IMR-90 (cell line): ENCODE measurements at regions not wholly inside any gene's neighbourhood (a gene's known extent, or its start where the extent isn't known, plus 50 kb on each side); places are given as distances from the start of the nearest gene placed in this dataset.

Experiments used
- ATAC-seq: fragments of 200-7000 bp; cut with Tn5 transposase; 2 replicates; pipeline ENCODE4 v1.9.1; 2020; ENCODE audit warnings: low read depth, mild to moderate bottlenecking, moderate library complexity
- BruUV-seq: library from RNA; stranded (reverse); fragments of 400-500 nt; replicated peaks from 2 replicates; lab custom pipeline; 2021; lab: Mats Ljungman, UMichigan
- CTCF ChIA-PET: fragments of 300-600 bp; formaldehyde crosslinking; extraction: SDS; loops from one replicate; lab custom pipeline; 2021; ENCODE audit warnings: antibody characterized with exemption; lab: Yijun Ruan, JAX
- POLR2A ChIA-PET: fragments of 300-600 bp; sonication (Branson Sonifier 250); formaldehyde crosslinking; loops from one replicate; lab custom pipeline; 2022; ENCODE audit warnings: antibody characterized with exemption; ENCODE audit not compliant: unreplicated experiment; lab: Charles Lee
- DNase-seq: peaks from one replicate; pipeline ENCODE4 v3.0.0; 2013
- H2AFZ ChIP-seq: replicated peaks from 2 replicates; pipeline ENCODE3; 2013; ENCODE audit warnings: low read length, mild to moderate bottlenecking; ENCODE audit not compliant: poor library complexity
- H2AK5ac ChIP-seq: 2 replicates; pipeline ENCODE4 v1.6.1; 2013; ENCODE audit warnings: low read depth, low read length, inconsistent platforms
- H2AK9ac ChIP-seq: replicated peaks from 2 replicates; pipeline ENCODE3; 2013; ENCODE audit warnings: mild to moderate bottlenecking, low read depth, low read length, moderate library complexity; ENCODE audit not compliant: poor library complexity
- H2BK120ac ChIP-seq: 2 replicates; pipeline ENCODE4 v1.6.1; 2013; ENCODE audit warnings: low read depth, low read length, inconsistent platforms
- H2BK15ac ChIP-seq: 3 replicates; pipeline ENCODE4 v1.6.1; 2013; ENCODE audit warnings: low read depth, low read length, inconsistent platforms
- H2BK20ac ChIP-seq: 2 replicates; pipeline ENCODE4 v1.6.1; 2013; ENCODE audit warnings: low read depth, mild to moderate bottlenecking, inconsistent platforms, low read length, moderate library complexity
- H2BK5ac ChIP-seq: 2 replicates; pipeline ENCODE4 v1.6.1; 2013; ENCODE audit warnings: mild to moderate bottlenecking, low read depth, low read length, inconsistent platforms; ENCODE audit not compliant: poor library complexity, severe bottlenecking
- H3K14ac ChIP-seq: replicated peaks from 2 replicates; pipeline ENCODE4 v1.6.1; 2013; ENCODE audit warnings: low read depth, low read length, inconsistent platforms
- H3K18ac ChIP-seq: 2 replicates; pipeline ENCODE4 v1.6.1; 2013; ENCODE audit warnings: low read depth, low read length, control low read depth
- H3K23ac ChIP-seq: 2 replicates; pipeline ENCODE4 v1.6.1; 2013; ENCODE audit warnings: low read depth, low read length, inconsistent platforms
- H3K27ac ChIP-seq: 2 replicates; pipeline ENCODE4 v1.5.1; 2013; ENCODE audit warnings: mild to moderate bottlenecking, control low read depth, low read length; ENCODE audit not compliant: insufficient read depth
- H3K27me3 ChIP-seq: 2 replicates; pipeline ENCODE4 v1.6.1; 2013; ENCODE audit warnings: low read length; ENCODE audit not compliant: control insufficient read depth, insufficient read depth
- H3K36me3 ChIP-seq: 2 replicates; pipeline ENCODE4 v1.6.1; 2013; ENCODE audit warnings: low read length, mixed read lengths; ENCODE audit not compliant: control insufficient read depth, insufficient read depth
- H3K4ac ChIP-seq: 2 replicates; pipeline ENCODE4 v1.6.1; 2013; ENCODE audit warnings: low read depth, low read length, inconsistent platforms
- H3K4me1 ChIP-seq: 2 replicates; pipeline ENCODE4 v1.6.1; 2013; ENCODE audit warnings: low read length, mixed read lengths; ENCODE audit not compliant: control insufficient read depth, insufficient read depth
- H3K4me2 ChIP-seq: 2 replicates; pipeline ENCODE4 v1.6.1; 2013; ENCODE audit warnings: low read depth, mild to moderate bottlenecking, control low read depth, low read length, moderate library complexity
- H3K4me3 ChIP-seq: 2 replicates; pipeline ENCODE4 v1.5.1; 2013; ENCODE audit warnings: low read depth, mild to moderate bottlenecking, control low read depth, low read length, moderate library complexity; ENCODE audit not compliant: insufficient read depth
- H3K56ac ChIP-seq: 2 replicates; pipeline ENCODE4 v1.6.1; 2013; ENCODE audit warnings: low read length, inconsistent platforms; ENCODE audit not compliant: insufficient read depth; ENCODE audit errors: extremely low read depth
- H3K79me1 ChIP-seq, 2 experiments: 2 replicates each; pipeline ENCODE4 v1.6.1; 2013; ENCODE audit warnings: low read length in 2 of 2, inconsistent platforms in 1 of 2, low read depth in 1 of 2
- H3K9ac ChIP-seq: 2 replicates; pipeline ENCODE4 v1.6.1; 2013; ENCODE audit warnings: low read depth, low read length, control low read depth
- H3K9me1 ChIP-seq: 2 replicates; pipeline ENCODE4 v1.6.1; 2013; ENCODE audit warnings: low read length, inconsistent platforms; ENCODE audit not compliant: insufficient read depth
- H3K9me3 ChIP-seq: 2 replicates; pipeline ENCODE4 v1.6.1; 2013; ENCODE audit warnings: low read length; ENCODE audit not compliant: control insufficient read depth, insufficient read depth
- H4K20me1 ChIP-seq: 2 replicates; pipeline ENCODE4 v1.6.1; 2013; ENCODE audit warnings: low read length, inconsistent platforms; ENCODE audit not compliant: insufficient read depth
- H4K5ac ChIP-seq: 2 replicates; pipeline ENCODE4 v1.6.1; 2013; ENCODE audit warnings: mild to moderate bottlenecking, low read depth, low read length, control low read depth
- H4K8ac ChIP-seq, 2 experiments: 2 replicates each; pipeline ENCODE4 v1.6.1; 2013; ENCODE audit warnings: low read depth in 2 of 2, low read length in 2 of 2, control low read depth in 1 of 2, inconsistent platforms in 1 of 2
- H4K91ac ChIP-seq: 2 replicates; pipeline ENCODE4 v1.6.1; 2013; ENCODE audit warnings: low read depth, low read length, inconsistent platforms; ENCODE audit not compliant: insufficient read depth
- BHLHE40 ChIP-seq: fragments of 150-350 bp; IDR thresholded peaks from 2 replicates; pipeline ENCODE4 v1.6.1; 2016; ENCODE audit warnings: mild to moderate bottlenecking, low read depth, low read length
- dilution Hi-C: fragments of 300-500 bp; cut with HindIII; formaldehyde crosslinking; loops from one replicate; pipeline ENCODE4 v1.14.3; 2018; ENCODE audit warnings: low sequenced_read_pairs; ENCODE audit not compliant: unreplicated experiment
- in situ Hi-C: fragments of 300-500 bp; cut with MboI; formaldehyde crosslinking; loops from 3 replicates; pipeline ENCODE4 v1.14.3; 2019; ENCODE audit warnings: low sequenced_read_pairs, inconsistent platforms, mixed read lengths
- intact Hi-C: fragments of 100-400 bp; cut with micrococcal nuclease; formaldehyde crosslinking; loops from 2 replicates; pipeline ENCODE4 v1.10.0; 2022

- Histone ChIP-seq H3K79me1 (no peaks in the 10 kb centered on the region), H2AK5ac (no peak overlapping the region), H3K4me2 (no peak overlapping the region), H2AFZ (no peak overlapping the region), H3K36me3 (no peaks in the 10 kb centered on the region), H4K5ac (no peak overlapping the region), H3K56ac (no peak overlapping the region), H3K23ac (no peak overlapping the region), H3K14ac (no peak overlapping the region), H3K18ac (no peak overlapping the region), H3K27ac (no peak overlapping the region), H4K91ac (no peak overlapping the region), H3K9ac (no peak overlapping the region), H2BK120ac (no peak overlapping the region), H2BK20ac (no peak overlapping the region), H2AK9ac (no peak overlapping the region), H3K4me1 (peaks cover 3% of the 10 kb centered on the region; the same call in 1 of the 2 replicates), H3K4me3 (no peak overlapping the region), H3K9me1 (no peaks in the 10 kb centered on the region), H2BK5ac (no peak overlapping the region), H3K9me3 (no peaks in the 10 kb centered on the region), H2BK15ac (no peak overlapping the region), H4K8ac (no peak overlapping the region), H3K4ac (no peak overlapping the region), H3K27me3 (no peaks in the 10 kb centered on the region), H4K20me1 (no peaks in the 10 kb centered on the region)
- dilution Hi-C loops (no loop called here), in situ Hi-C loops (no loop called here), intact Hi-C loops (no loop called here)
- BruUV-seq, result no TSS peak
- ChIA-PET POLR2A (no interaction called here), CTCF (no interaction called here)
- no peak for TF ChIP-seq BHLHE40
- no peak for ATAC-seq
- no peak for DNase-seq
These were observed 361.1 kb upstream of the CCDC179 start for GRCh38 chr11:23221366-23221765.
